A549 (cell line): ENCODE measurements at regions not wholly inside any gene's neighbourhood (a gene's known extent, or its start where the extent isn't known, plus 50 kb on each side); places are given as distances from the start of the nearest gene placed in this dataset.

Experiments
- ATAC-seq, 2 experiments: fragments of 200-7000 bp in 1 of 2; fragments of >200 bp in 1 of 2; cut with Nextera tagmentation in 1 of 2; cut with Tn5 transposase in 1 of 2; 3 replicates each; pipeline versions ENCODE4 v1.8.0 to v1.9.1; 2018 to 2020; ENCODE audit warnings: mild to moderate bottlenecking in 1 of 2, moderate library complexity in 1 of 2
- CTCF ChIA-PET: fragments of 300-600 bp; sonication (Branson Sonifier 250); formaldehyde crosslinking; extraction: SDS; loops from one replicate; lab custom pipeline; 2021; ENCODE audit warnings: antibody characterized with exemption, inconsistent platforms; lab: Yijun Ruan, JAX
- POLR2A ChIA-PET: fragments of 350-600 bp; formaldehyde crosslinking; extraction: SDS; loops from one replicate; lab custom pipeline; 2021; ENCODE audit warnings: antibody characterized with exemption, inconsistent platforms; lab: Yijun Ruan, JAX
- DNase-seq, 2 experiments: peaks; one replicate each; pipeline versions ENCODE4 v3.0.0 to v3.0.0-alpha.2; 2011 to 2016; ENCODE audit warnings: low read depth in 1 of 2, low spot score in 1 of 2
- FAIRE-seq: peaks from 2 replicates; lab custom pipeline; 2011; peaks lifted over from hg19 to GRCh38; lab: Jason Lieb, UNC
- H3K27ac ChIP-seq, 2 experiments: fragments of >200 bp; sonication (Bioruptor Twin); formaldehyde crosslinking; 3 replicates each; pipeline ENCODE4 v1.5.1; 2016 to 2017
- H3K4me1 ChIP-seq: fragments of >200 bp; sonication (Bioruptor Twin); formaldehyde crosslinking; 3 replicates; pipeline ENCODE4 v1.6.1; 2016
- H3K4me2 ChIP-seq: fragments of >200 bp; sonication (Bioruptor Twin); formaldehyde crosslinking; 3 replicates; pipeline ENCODE4 v1.6.1; 2016
- H3K4me3 ChIP-seq: fragments of >200 bp; sonication (Bioruptor Twin); formaldehyde crosslinking; 3 replicates; pipeline ENCODE4 v1.5.1; 2016
- H3K9me3 ChIP-seq: fragments of >200 bp; sonication (Bioruptor Twin); formaldehyde crosslinking; 3 replicates; pipeline ENCODE4 v1.6.1; 2016
- CHD4 ChIP-seq: fragments of 200-600 bp; sonication (generic); IDR thresholded peaks from 2 replicates; pipeline ENCODE4 v1.6.1; 2016; ENCODE audit warnings: antibody characterized with exemption, mild to moderate bottlenecking, borderline replicate concordance
- CTCF ChIP-seq: fragments of >200 bp; sonication (Bioruptor Twin); formaldehyde crosslinking; IDR thresholded peaks from 3 replicates; pipeline ENCODE4 v1.5.1; 2016
- EP300 ChIP-seq, 2 experiments: fragments of >200 bp; sonication (Bioruptor Twin); formaldehyde crosslinking; IDR thresholded peaks; 2 replicates in 1 of 2; 3 replicates in 1 of 2; pipeline ENCODE4 v1.6.1; 2016 to 2017
- GATA3 ChIP-seq: IDR thresholded peaks from 2 replicates; pipeline ENCODE4 v1.6.1; 2012; ENCODE audit warnings: borderline replicate concordance
- HDAC2 ChIP-seq: fragments of 200-600 bp; sonication (generic); IDR thresholded peaks from 2 replicates; pipeline ENCODE4 v1.6.1; 2016
- HES2 ChIP-seq: fragments of >200 bp; sonication (Bioruptor Twin); formaldehyde crosslinking; IDR thresholded peaks from 2 replicates; pipeline ENCODE4 v1.6.1; 2016
- HOXA7 ChIP-seq: fragments of 250-450 bp; sonication (Bioruptor Pico); IDR thresholded peaks from 2 replicates; pipeline ENCODE4 v1.5.0; 2020; ENCODE audit warnings: mild to moderate bottlenecking, moderate library complexity
- HOXB13 ChIP-seq: fragments of 250-450 bp; sonication (Bioruptor Pico); IDR thresholded peaks from 2 replicates; pipeline ENCODE4 v1.5.0; 2020; ENCODE audit warnings: low read depth, mild to moderate bottlenecking, moderate library complexity
- NFE2L2 ChIP-seq: fragments of 150-350 bp; conservative IDR thresholded peaks from 2 replicates; pipeline ENCODE4 v1.6.1; 2014; ENCODE audit warnings: low read length
- POLR2AphosphoS2 ChIP-seq: conservative IDR thresholded peaks from 2 replicates; pipeline ENCODE4 v1.6.1; 2012; ENCODE audit warnings: low read length, improper control_type of control experiment, inconsistent platforms
- RCOR1 ChIP-seq: fragments of 150-350 bp; IDR thresholded peaks from 2 replicates; pipeline ENCODE4 v1.6.1; 2014; ENCODE audit warnings: antibody characterized with exemption, low read length, low read depth
- REST ChIP-seq: fragments of 200-600 bp; sonication (generic); IDR thresholded peaks from 2 replicates; pipeline ENCODE4 v1.6.1; 2016; ENCODE audit warnings: antibody characterized with exemption, mild to moderate bottlenecking, moderate library complexity
- TFCP2L1 ChIP-seq: fragments of 250-450 bp; sonication (Bioruptor Pico); IDR thresholded peaks from 2 replicates; pipeline ENCODE4 v1.5.0; 2021; ENCODE audit warnings: mild to moderate bottlenecking
- WGBS: methylation state at CpG from one replicate; pipeline ENCODE4 v1.1.6; 2017; ENCODE audit errors: missing lambda C conversion rate; 5-methylcytosine and 5-hydroxymethylcytosine counted together
- TF ChIP-seq, protein P1 (sequence below): fragments of 250-450 bp; sonication (Bioruptor Pico); IDR thresholded peaks from 2 replicates; pipeline ENCODE4 v1.5.0; 2020; ENCODE audit warnings: low read depth, mild to moderate bottlenecking, moderate library complexity

DNA sequence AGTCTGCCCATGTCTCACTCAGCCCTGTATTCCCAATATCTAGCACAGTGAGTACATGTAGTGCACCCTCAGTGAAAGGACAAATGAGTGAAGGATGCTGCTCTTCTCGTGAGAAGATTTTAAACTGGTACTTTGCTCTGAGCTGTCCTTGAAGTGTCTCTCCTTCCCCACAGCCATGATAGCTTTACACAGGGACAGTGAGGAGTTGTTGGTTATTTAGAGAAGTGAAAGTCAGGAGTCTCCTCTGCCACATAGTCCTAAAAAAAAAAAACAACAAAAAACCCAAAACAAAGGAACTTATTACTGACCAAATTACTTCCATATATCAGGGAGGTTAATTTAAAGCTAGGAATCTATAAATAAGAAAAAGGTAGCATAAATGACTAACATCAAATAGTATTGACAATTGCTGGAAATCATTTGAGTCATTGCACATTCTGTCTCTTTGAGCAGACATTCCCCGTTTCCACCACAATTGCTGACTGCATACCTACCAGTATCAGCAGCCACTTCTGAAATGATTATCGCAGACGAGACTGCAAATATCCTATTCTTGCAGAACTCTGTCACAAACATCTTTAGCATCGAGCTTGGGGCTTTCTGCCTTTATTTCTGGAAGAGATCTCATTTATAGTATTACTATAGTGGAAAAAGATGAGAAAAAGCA lies 202.1 kb downstream of the PTEN start:
- no peak; a peak in 1 of 6 replicates for ATAC-seq
- Histone ChIP-seq H3K4me1 (peaks cover 19% of the 10 kb centered on the region), H3K27ac (no peak overlapping the region), H3K4me3 (no peak overlapping the region), H3K9me3 (no peaks in the 10 kb centered on the region), H3K4me2 (no peak overlapping the region)
- WGBS: 76% methylated on average over 5 of the region's 5 CpGs
- ChIA-PET CTCF (interaction anchor here (1.1 to 1.4 kb wide), 2 partner anchors 11 to 58 kb away, joined by 3 read pairs; no protein-coding TSS in a partner anchor), POLR2A (interaction anchor here (0.6 kb wide), 1 partner anchor 12 kb away, joined by 4 read pairs; no protein-coding TSS in a partner anchor)
- DNase-seq: no peak
- FAIRE-seq: no peak
- TF ChIP-seq, protein P1, sequence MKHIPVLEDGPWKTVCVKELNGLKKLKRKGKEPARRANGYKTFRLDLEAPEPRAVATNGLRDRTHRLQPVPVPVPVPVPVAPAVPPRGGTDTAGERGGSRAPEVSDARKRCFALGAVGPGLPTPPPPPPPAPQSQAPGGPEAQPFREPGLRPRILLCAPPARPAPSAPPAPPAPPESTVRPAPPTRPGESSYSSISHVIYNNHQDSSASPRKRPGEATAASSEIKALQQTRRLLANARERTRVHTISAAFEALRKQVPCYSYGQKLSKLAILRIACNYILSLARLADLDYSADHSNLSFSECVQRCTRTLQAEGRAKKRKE: no peak
- TF ChIP-seq CTCF: no peak
- TF ChIP-seq TFCP2L1 (CRISPR knock-in tag): no peak
- no peak for TF ChIP-seq HOXB13 (CRISPR knock-in tag)
- TF ChIP-seq EP300 (IDR thresholded peaks at IDR 0.05): no peak
- no peak for TF ChIP-seq RCOR1

DNA sequence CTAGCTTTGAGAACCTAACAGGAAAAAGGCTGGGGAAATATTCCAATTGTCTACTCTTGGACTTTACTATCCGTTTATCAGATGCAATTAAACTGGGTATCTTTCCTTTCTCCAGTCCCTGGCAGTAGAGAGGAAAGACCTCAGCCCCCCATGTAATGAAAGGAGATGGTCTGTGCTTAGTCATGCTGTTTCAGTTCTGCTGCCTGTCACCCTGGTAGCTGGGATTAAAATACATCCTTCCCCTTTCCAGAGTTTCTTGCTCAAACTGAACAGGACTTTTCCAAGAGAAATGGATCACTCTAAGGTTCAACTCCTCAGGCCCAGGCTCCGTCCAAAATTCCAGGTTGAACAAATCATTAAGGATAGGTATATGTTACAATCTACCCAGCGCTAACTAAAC lies 202.9 kb downstream of the PTEN start:
- POLR2A ChIA-PET: no interaction called here
- CTCF ChIA-PET: interaction anchor here (0.6 to 1.4 kb wide), 3 partner anchors 12 to 59 kb away, joined by 3 read pairs; no protein-coding TSS in a partner anchor
- FAIRE-seq (no peak), ATAC-seq (no peak), DNase-seq (no peak)
- no peaks in the 10 kb centered on the region for H3K9me3 ChIP-seq
- peaks cover 20% of the 10 kb centered on the region for H3K4me1 ChIP-seq
- no peak overlapping the region for H3K4me3 ChIP-seq
- H3K4me2 ChIP-seq: no peak overlapping the region
- no peak overlapping the region for H3K27ac ChIP-seq
- 68% methylated on average over 3 of the region's 3 CpGs for WGBS
- TF ChIP-seq REST: no peak

- 84% methylated on average over 6 of the region's 6 CpGs for WGBS
- ATAC-seq (no peak), DNase-seq (no peak), FAIRE-seq (no peak)
- H3K4me2 ChIP-seq: no peak overlapping the region
- H3K4me1 ChIP-seq: peaks cover 20% of the 10 kb centered on the region
- ChIA-PET POLR2A (no interaction called here), CTCF (no interaction called here)
- no peaks in the 10 kb centered on the region for H3K9me3 ChIP-seq
- no peak overlapping the region for H3K4me3 ChIP-seq
- H3K27ac ChIP-seq: no peak overlapping the region
- TF ChIP-seq NFE2L2 (no peak), CHD4 (no peak), HOXA7 (no peak)
- TF ChIP-seq, all 56 proteins: peak for 0
Observed at GRCh38 chr10:88066876-88067275, 203.5 kb downstream of the PTEN start.

GRCh38 chr10:88067737-88068136 lies 204.3 kb downstream of the PTEN start:
- H3K4me3 ChIP-seq: no peak overlapping the region
- no peak overlapping the region for H3K27ac ChIP-seq
- H3K9me3 ChIP-seq: no peaks in the 10 kb centered on the region
- no peak for DNase-seq
- peaks cover 15% of the 10 kb centered on the region for H3K4me1 ChIP-seq
- FAIRE-seq: no peak
- ATAC-seq: no peak
- ChIA-PET CTCF (interaction anchor here (0.9 kb wide), 1 partner anchor 321 kb away, joined by 4 read pairs; no protein-coding TSS in a partner anchor), POLR2A (no interaction called here)
- H3K4me2 ChIP-seq: no peak overlapping the region
- TF ChIP-seq REST (no peak), HES2 (no peak), HDAC2 (no peak), HOXA7 (no peak), POLR2AphosphoS2 (no peak), GATA3 (no peak)
- TF ChIP-seq, protein P1: no peak
